Ovary (tissue), 3 donors: ENCODE measurements at regions not wholly inside any gene's neighbourhood (a gene's known extent, or its start where the extent isn't known, plus 50 kb on each side); places are given as distances from the start of the nearest gene placed in this dataset.

Experiments
- EP300 ChIP-seq: sonication (generic); formaldehyde crosslinking; IDR thresholded peaks from one replicate; pipeline ENCODE4 v1.6.1; 2017; ENCODE audit warnings: antibody characterized with exemption
- POLR2A ChIP-seq: fragments of 450-650 bp; IDR thresholded peaks from one replicate; pipeline ENCODE4 v1.6.1; 2017; ENCODE audit warnings: antibody characterized with exemption, mild to moderate bottlenecking, moderate library complexity
- TF ChIP-seq, protein P1 (sequence below), 3 donors: fragments of 450-650 bp in 2 of 3; fragments of 200-600 bp in 1 of 3; IDR thresholded peaks; one replicate each; pipeline versions ENCODE4 v1.5.1 to v1.8.0; 2016 to 2022; ENCODE audit warnings: antibody characterized with exemption in 3 of 3, mild to moderate bottlenecking in 1 of 3
- donor health status: DM: no; HTN: no; CAD: no.

DNA sequence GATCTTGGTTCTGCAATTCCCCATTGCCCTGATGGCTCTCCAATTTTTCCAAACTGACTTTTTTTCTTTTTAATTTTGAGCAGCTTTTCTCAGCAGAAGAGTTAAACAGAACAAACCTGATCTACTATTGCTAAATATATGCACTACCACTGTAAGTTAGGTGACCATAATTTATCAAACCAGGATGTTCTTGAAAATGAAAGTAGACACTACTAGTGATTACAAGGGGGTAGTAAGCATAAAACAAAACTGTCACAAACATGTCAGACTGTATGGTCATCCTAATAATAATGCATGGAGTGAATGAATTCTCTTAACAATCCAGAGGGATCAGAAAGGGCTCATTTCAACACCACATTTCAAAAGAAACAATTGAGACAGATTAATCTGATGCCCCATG, 183.0 kb upstream of the FOXN3 start:
- TF ChIP-seq, protein P1, sequence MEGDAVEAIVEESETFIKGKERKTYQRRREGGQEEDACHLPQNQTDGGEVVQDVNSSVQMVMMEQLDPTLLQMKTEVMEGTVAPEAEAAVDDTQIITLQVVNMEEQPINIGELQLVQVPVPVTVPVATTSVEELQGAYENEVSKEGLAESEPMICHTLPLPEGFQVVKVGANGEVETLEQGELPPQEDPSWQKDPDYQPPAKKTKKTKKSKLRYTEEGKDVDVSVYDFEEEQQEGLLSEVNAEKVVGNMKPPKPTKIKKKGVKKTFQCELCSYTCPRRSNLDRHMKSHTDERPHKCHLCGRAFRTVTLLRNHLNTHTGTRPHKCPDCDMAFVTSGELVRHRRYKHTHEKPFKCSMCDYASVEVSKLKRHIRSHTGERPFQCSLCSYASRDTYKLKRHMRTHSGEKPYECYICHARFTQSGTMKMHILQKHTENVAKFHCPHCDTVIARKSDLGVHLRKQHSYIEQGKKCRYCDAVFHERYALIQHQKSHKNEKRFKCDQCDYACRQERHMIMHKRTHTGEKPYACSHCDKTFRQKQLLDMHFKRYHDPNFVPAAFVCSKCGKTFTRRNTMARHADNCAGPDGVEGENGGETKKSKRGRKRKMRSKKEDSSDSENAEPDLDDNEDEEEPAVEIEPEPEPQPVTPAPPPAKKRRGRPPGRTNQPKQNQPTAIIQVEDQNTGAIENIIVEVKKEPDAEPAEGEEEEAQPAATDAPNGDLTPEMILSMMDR (IDR thresholded peaks at IDR 0.05), result no peak
- TF ChIP-seq POLR2A (no peak), EP300 (no peak)
